GM23338 (cell line): ENCODE measurements at regions not wholly inside any gene's neighbourhood (a gene's known extent, or its start where the extent isn't known, plus 50 kb on each side); places are given as distances from the start of the nearest gene placed in this dataset.

ENCODE experiments used
- CREB1 ChIP-seq: fragments of 250-450 bp; sonication (Bioruptor Pico); IDR thresholded peaks from 2 replicates; pipeline ENCODE4 v1.5.0; 2020; ENCODE audit warnings: low read depth, mild to moderate bottlenecking, moderate library complexity
- EZH2 ChIP-seq: fragments of 200-600 bp; sonication (generic); IDR thresholded peaks from one replicate; pipeline ENCODE4 v1.8.0; 2017; ENCODE audit warnings: antibody characterized with exemption, mild to moderate bottlenecking, low read depth; ENCODE audit not compliant: unreplicated experiment
- EZH2phosphoT487 ChIP-seq: fragments of 200-600 bp; sonication (generic); IDR thresholded peaks from one replicate; pipeline ENCODE4 v1.8.1; 2018; ENCODE audit warnings: antibody characterized with exemption; ENCODE audit not compliant: unreplicated experiment
- JUNB ChIP-seq: IDR thresholded peaks from one replicate; pipeline ENCODE4 v1.6.1; 2016; ENCODE audit warnings: antibody characterized with exemption; ENCODE audit not compliant: unreplicated experiment
- NANOG ChIP-seq: IDR thresholded peaks from 2 replicates; pipeline ENCODE4 v1.6.1; 2016; ENCODE audit warnings: antibody characterized with exemption, borderline replicate concordance
- POLR2AphosphoS5 ChIP-seq: IDR thresholded peaks from 2 replicates; pipeline ENCODE4 v1.6.1; 2016; ENCODE audit warnings: antibody characterized with exemption, low read depth
- STAT1 ChIP-seq: IDR thresholded peaks from one replicate; pipeline ENCODE4 v1.6.1; 2016; ENCODE audit warnings: antibody characterized with exemption; ENCODE audit not compliant: unreplicated experiment
- ZNF114 ChIP-seq: fragments of 250-450 bp; sonication (Bioruptor Pico); IDR thresholded peaks from 2 replicates; pipeline ENCODE4 v1.5.0; 2020; ENCODE audit warnings: mild to moderate bottlenecking, moderate library complexity
- ZNF331 ChIP-seq: fragments of 250-450 bp; sonication (Bioruptor Pico); IDR thresholded peaks from 2 replicates; pipeline ENCODE4 v1.5.0; 2020; ENCODE audit warnings: low read depth, mild to moderate bottlenecking, moderate library complexity
- TF ChIP-seq, protein P1 (sequence below), 2 experiments: fragments of 200-600 bp in 1 of 2; sonication (generic) in 1 of 2; conservative IDR thresholded peaks; 2 replicates each; pipeline versions ENCODE4 v1.5.1 to v1.6.1; 2016 to 2017; ENCODE audit warnings: antibody characterized with exemption in 2 of 2, low read depth in 2 of 2, mild to moderate bottlenecking in 2 of 2, moderate library complexity in 1 of 2
- TF ChIP-seq, protein P2 (sequence below): IDR thresholded peaks from one replicate; pipeline ENCODE4 v1.6.1; 2018; ENCODE audit warnings: antibody characterized with exemption; ENCODE audit not compliant: unreplicated experiment
- TF ChIP-seq, protein P3 (sequence below): IDR thresholded peaks from 2 replicates; pipeline ENCODE4 v1.6.1; 2016; ENCODE audit warnings: antibody characterized with exemption
- TF ChIP-seq, protein P4 (sequence below): fragments of 250-450 bp; sonication (Bioruptor Pico); IDR thresholded peaks from 2 replicates; pipeline ENCODE4 v1.5.0; 2020; ENCODE audit warnings: mild to moderate bottlenecking, moderate library complexity

DNA sequence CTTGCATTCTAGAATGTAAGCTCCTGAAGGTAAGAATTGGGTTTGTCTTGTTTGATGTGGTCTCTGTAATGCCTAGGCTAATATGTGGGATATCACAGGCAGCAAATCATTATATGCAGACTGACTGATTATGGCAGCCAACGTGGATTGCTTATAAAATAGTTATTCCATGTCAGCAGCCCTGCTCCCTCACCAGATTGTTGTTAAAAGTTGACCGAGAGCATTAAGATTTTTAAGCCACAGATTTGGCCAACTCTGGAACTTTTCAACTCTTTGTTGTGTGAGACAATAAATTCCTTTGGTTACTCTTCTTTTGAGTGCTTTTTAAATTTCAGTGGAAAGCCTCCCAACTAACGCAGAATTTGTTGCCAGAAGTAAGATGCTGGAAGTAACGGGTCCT lies 92.6 kb upstream of the FAM216B start:
- TF ChIP-seq EZH2 (no peak), EZH2phosphoT487 (no peak), JUNB (no peak), POLR2AphosphoS5 (no peak), NANOG (no peak), CREB1 (CRISPR knock-in tag) (no peak), ZNF114 (CRISPR knock-in tag) (no peak), STAT1 (no peak), ZNF331 (CRISPR knock-in tag) (no peak)
- TF ChIP-seq, protein P1, sequence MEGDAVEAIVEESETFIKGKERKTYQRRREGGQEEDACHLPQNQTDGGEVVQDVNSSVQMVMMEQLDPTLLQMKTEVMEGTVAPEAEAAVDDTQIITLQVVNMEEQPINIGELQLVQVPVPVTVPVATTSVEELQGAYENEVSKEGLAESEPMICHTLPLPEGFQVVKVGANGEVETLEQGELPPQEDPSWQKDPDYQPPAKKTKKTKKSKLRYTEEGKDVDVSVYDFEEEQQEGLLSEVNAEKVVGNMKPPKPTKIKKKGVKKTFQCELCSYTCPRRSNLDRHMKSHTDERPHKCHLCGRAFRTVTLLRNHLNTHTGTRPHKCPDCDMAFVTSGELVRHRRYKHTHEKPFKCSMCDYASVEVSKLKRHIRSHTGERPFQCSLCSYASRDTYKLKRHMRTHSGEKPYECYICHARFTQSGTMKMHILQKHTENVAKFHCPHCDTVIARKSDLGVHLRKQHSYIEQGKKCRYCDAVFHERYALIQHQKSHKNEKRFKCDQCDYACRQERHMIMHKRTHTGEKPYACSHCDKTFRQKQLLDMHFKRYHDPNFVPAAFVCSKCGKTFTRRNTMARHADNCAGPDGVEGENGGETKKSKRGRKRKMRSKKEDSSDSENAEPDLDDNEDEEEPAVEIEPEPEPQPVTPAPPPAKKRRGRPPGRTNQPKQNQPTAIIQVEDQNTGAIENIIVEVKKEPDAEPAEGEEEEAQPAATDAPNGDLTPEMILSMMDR (conservative IDR thresholded peaks at IDR 0.05; ENCODE audit: low read depth in 2 of 2): no peak
- TF ChIP-seq, protein P2, sequence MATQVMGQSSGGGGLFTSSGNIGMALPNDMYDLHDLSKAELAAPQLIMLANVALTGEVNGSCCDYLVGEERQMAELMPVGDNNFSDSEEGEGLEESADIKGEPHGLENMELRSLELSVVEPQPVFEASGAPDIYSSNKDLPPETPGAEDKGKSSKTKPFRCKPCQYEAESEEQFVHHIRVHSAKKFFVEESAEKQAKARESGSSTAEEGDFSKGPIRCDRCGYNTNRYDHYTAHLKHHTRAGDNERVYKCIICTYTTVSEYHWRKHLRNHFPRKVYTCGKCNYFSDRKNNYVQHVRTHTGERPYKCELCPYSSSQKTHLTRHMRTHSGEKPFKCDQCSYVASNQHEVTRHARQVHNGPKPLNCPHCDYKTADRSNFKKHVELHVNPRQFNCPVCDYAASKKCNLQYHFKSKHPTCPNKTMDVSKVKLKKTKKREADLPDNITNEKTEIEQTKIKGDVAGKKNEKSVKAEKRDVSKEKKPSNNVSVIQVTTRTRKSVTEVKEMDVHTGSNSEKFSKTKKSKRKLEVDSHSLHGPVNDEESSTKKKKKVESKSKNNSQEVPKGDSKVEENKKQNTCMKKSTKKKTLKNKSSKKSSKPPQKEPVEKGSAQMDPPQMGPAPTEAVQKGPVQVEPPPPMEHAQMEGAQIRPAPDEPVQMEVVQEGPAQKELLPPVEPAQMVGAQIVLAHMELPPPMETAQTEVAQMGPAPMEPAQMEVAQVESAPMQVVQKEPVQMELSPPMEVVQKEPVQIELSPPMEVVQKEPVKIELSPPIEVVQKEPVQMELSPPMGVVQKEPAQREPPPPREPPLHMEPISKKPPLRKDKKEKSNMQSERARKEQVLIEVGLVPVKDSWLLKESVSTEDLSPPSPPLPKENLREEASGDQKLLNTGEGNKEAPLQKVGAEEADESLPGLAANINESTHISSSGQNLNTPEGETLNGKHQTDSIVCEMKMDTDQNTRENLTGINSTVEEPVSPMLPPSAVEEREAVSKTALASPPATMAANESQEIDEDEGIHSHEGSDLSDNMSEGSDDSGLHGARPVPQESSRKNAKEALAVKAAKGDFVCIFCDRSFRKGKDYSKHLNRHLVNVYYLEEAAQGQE: no peak
- TF ChIP-seq, protein P3, sequence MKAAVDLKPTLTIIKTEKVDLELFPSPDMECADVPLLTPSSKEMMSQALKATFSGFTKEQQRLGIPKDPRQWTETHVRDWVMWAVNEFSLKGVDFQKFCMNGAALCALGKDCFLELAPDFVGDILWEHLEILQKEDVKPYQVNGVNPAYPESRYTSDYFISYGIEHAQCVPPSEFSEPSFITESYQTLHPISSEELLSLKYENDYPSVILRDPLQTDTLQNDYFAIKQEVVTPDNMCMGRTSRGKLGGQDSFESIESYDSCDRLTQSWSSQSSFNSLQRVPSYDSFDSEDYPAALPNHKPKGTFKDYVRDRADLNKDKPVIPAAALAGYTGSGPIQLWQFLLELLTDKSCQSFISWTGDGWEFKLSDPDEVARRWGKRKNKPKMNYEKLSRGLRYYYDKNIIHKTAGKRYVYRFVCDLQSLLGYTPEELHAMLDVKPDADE: no peak
- TF ChIP-seq, protein P4, sequence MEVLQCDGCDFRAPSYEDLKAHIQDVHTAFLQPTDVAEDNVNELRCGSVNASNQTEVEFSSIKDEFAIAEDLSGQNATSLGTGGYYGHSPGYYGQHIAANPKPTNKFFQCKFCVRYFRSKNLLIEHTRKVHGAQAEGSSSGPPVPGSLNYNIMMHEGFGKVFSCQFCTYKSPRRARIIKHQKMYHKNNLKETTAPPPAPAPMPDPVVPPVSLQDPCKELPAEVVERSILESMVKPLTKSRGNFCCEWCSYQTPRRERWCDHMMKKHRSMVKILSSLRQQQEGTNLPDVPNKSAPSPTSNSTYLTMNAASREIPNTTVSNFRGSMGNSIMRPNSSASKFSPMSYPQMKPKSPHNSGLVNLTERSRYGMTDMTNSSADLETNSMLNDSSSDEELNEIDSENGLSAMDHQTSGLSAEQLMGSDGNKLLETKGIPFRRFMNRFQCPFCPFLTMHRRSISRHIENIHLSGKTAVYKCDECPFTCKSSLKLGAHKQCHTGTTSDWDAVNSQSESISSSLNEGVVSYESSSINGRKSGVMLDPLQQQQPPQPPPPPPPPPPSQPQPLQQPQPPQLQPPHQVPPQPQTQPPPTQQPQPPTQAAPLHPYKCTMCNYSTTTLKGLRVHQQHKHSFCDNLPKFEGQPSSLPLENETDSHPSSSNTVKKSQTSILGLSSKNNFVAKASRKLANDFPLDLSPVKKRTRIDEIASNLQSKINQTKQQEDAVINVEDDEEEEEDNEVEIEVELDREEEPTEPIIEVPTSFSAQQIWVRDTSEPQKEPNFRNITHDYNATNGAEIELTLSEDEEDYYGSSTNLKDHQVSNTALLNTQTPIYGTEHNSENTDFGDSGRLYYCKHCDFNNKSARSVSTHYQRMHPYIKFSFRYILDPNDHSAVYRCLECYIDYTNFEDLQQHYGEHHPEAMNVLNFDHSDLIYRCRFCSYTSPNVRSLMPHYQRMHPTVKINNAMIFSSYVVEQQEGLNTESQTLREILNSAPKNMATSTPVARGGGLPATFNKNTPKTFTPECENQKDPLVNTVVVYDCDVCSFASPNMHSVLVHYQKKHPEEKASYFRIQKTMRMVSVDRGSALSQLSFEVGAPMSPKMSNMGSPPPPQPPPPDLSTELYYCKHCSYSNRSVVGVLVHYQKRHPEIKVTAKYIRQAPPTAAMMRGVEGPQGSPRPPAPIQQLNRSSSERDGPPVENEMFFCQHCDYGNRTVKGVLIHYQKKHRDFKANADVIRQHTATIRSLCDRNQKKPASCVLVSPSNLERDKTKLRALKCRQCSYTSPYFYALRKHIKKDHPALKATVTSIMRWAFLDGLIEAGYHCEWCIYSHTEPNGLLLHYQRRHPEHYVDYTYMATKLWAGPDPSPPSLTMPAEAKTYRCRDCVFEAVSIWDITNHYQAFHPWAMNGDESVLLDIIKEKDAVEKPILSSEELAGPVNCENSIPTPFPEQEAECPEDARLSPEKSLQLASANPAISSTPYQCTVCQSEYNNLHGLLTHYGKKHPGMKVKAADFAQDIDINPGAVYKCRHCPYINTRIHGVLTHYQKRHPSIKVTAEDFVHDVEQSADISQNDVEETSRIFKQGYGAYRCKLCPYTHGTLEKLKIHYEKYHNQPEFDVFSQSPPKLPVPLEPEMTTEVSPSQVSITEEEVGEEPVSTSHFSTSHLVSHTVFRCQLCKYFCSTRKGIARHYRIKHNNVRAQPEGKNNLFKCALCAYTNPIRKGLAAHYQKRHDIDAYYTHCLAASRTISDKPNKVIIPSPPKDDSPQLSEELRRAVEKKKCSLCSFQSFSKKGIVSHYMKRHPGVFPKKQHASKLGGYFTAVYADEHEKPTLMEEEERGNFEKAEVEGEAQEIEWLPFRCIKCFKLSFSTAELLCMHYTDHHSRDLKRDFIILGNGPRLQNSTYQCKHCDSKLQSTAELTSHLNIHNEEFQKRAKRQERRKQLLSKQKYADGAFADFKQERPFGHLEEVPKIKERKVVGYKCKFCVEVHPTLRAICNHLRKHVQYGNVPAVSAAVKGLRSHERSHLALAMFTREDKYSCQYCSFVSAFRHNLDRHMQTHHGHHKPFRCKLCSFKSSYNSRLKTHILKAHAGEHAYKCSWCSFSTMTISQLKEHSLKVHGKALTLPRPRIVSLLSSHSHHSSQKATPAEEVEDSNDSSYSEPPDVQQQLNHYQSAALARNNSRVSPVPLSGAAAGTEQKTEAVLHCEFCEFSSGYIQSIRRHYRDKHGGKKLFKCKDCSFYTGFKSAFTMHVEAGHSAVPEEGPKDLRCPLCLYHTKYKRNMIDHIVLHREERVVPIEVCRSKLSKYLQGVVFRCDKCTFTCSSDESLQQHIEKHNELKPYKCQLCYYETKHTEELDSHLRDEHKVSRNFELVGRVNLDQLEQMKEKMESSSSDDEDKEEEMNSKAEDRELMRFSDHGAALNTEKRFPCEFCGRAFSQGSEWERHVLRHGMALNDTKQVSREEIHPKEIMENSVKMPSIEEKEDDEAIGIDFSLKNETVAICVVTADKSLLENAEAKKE (CRISPR knock-in tag): no peak
